GM20000 (cell line): ENCODE measurements at regions not wholly inside any gene's neighbourhood (a gene's known extent, or its start where the extent isn't known, plus 50 kb on each side); places are given as distances from the start of the nearest gene placed in this dataset.

ENCODE experiments used
- DNase-seq: peaks from one replicate; pipeline ENCODE4 v3.0.0; 2012; ENCODE audit warnings: low spot score
- CTCF ChIP-seq: IDR thresholded peaks from 2 replicates; pipeline ENCODE4 v1.5.1; 2012; ENCODE audit warnings: mild to moderate bottlenecking, control low read depth; ENCODE audit errors: extremely low read depth, missing control alignments

- no peak for TF ChIP-seq CTCF
- DNase-seq, result no peak
These were observed 400.4 kb upstream of the FAM241A start for GRCh38 chr4:111744847-111745246.

- TF ChIP-seq CTCF, result no peak
- DNase-seq, result no peak
These were observed 397.1 kb upstream of the FAM241A start for GRCh38 chr4:111748157-111748556.

GRCh38 chr4:111754003-111754402, 391.3 kb upstream of the FAM241A start:
- TF ChIP-seq CTCF, result no peak
- DNase-seq, result no peak

- DNase-seq, result no peak
- no peak for TF ChIP-seq CTCF
These were observed 389.7 kb upstream of the FAM241A start for GRCh38 chr4:111755571-111755970.

GRCh38 chr4:111761531-111761930, 383.7 kb upstream of the FAM241A start:
- no peak for DNase-seq
- no peak for TF ChIP-seq CTCF

- no peak for DNase-seq
- no peak for TF ChIP-seq CTCF
These were observed 374.7 kb upstream of the FAM241A start for GRCh38 chr4:111770514-111770913.

GRCh38 chr4:111773858-111774257, 371.4 kb upstream of the FAM241A start:
- DNase-seq, result no peak
- TF ChIP-seq CTCF, result no peak
